ENCODE measurements at regions not wholly inside any gene's neighbourhood (a gene's known extent, or its start where the extent isn't known, plus 50 kb on each side); places are given as distances from the start of the nearest gene placed in this dataset.

DNA sequence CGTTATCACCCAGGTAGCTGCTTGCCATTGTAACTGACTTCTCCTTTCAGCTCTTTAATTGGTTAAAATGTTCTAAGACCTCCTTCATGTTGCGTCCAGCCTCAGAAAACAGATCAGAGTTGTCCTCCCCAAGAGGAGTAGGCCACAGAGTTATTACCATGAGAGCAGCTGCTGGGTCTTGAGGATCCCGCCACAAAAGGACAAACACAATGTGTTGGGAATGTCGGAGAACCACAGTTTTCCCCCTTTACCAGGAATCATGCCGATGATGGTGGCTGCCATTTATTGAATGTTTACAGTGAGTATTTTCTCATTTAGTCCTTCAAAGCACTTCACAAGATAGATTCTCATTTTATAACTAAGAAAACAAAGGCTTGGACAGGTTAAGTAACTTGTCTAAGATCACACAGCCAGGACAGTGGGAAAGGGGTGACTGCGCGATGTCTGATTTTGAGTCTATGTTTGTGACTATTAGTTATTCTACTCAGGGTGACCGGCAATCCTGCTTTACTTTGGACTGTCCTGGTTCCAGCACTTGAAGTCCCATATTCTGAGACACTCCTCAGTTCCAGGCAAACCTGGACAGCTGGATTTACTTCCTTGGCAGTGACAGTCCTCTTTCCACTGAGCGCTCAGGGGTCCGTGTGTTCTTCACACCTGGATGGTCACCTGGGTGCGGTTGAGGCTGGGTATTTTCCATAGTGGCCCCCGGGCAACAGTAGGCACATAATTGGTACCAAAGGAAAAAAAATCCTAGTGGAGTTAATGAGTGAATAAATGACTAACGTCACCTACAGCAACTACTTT, 93.6 kb downstream of the LIPG start:
- ATAC-seq: no peak

DNA sequence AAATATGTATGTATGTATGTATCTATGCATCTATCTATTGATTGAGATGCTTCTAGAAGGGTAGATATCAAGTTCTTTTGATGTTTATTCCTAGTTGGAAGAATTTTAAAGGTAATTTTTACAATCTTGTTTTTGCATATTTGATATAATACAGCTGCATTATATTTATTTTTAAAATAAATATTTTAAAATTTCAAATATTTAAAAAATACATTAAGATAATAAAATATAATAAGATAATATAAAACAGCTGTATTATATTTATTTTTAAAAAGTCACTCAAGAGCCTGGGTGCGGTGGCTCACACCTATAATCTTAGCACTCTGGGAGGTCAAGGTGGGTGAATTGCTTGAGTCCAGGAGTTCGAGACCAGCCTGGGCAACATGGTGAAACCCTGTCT, 92.5 kb downstream of the LIPG start:
- ATAC-seq: no peak
- TF ChIP-seq OSR1 (CRISPR knock-in tag; IDR thresholded peaks at IDR 0.05): no peak
- no peak for TF ChIP-seq PPARA (CRISPR knock-in tag; IDR thresholded peaks at IDR 0.05; ENCODE audit: borderline replicate concordance)
- no peak for TF ChIP-seq ZC3H10 (CRISPR knock-in tag; IDR thresholded peaks at IDR 0.05)
- no peak for TF ChIP-seq SNAI2 (CRISPR knock-in tag; IDR thresholded peaks at IDR 0.05)
- TF ChIP-seq ZFP30 (CRISPR knock-in tag; IDR thresholded peaks at IDR 0.05): no peak
- TF ChIP-seq, protein P1, sequence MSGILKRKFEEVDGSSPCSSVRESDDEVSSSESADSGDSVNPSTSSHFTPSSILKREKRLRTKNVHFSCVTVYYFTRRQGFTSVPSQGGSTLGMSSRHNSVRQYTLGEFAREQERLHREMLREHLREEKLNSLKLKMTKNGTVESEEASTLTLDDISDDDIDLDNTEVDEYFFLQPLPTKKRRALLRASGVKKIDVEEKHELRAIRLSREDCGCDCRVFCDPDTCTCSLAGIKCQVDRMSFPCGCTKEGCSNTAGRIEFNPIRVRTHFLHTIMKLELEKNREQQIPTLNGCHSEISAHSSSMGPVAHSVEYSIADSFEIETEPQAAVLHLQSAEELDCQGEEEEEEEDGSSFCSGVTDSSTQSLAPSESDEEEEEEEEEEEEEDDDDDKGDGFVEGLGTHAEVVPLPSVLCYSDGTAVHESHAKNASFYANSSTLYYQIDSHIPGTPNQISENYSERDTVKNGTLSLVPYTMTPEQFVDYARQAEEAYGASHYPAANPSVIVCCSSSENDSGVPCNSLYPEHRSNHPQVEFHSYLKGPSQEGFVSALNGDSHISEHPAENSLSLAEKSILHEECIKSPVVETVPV (CRISPR knock-in tag; IDR thresholded peaks at IDR 0.05): no peak
- no peak for TF ChIP-seq ISL1 (CRISPR knock-in tag; IDR thresholded peaks at IDR 0.05)
- no peak for TF ChIP-seq ZNF565 (CRISPR knock-in tag; conservative IDR thresholded peaks at IDR 0.05; ENCODE audit: low read depth)
- TF ChIP-seq, protein P2, sequence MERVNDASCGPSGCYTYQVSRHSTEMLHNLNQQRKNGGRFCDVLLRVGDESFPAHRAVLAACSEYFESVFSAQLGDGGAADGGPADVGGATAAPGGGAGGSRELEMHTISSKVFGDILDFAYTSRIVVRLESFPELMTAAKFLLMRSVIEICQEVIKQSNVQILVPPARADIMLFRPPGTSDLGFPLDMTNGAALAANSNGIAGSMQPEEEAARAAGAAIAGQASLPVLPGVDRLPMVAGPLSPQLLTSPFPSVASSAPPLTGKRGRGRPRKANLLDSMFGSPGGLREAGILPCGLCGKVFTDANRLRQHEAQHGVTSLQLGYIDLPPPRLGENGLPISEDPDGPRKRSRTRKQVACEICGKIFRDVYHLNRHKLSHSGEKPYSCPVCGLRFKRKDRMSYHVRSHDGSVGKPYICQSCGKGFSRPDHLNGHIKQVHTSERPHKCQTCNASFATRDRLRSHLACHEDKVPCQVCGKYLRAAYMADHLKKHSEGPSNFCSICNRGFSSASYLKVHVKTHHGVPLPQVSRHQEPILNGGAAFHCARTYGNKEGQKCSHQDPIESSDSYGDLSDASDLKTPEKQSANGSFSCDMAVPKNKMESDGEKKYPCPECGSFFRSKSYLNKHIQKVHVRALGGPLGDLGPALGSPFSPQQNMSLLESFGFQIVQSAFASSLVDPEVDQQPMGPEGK (CRISPR knock-in tag; IDR thresholded peaks at IDR 0.05; ENCODE audit: borderline replicate concordance): no peak
- no peak for TF ChIP-seq GLIS3 (CRISPR knock-in tag; IDR thresholded peaks at IDR 0.05)
- TF ChIP-seq TCF4 (CRISPR knock-in tag; IDR thresholded peaks at IDR 0.05; ENCODE audit: borderline replicate concordance): no peak
- TF ChIP-seq, protein P3, sequence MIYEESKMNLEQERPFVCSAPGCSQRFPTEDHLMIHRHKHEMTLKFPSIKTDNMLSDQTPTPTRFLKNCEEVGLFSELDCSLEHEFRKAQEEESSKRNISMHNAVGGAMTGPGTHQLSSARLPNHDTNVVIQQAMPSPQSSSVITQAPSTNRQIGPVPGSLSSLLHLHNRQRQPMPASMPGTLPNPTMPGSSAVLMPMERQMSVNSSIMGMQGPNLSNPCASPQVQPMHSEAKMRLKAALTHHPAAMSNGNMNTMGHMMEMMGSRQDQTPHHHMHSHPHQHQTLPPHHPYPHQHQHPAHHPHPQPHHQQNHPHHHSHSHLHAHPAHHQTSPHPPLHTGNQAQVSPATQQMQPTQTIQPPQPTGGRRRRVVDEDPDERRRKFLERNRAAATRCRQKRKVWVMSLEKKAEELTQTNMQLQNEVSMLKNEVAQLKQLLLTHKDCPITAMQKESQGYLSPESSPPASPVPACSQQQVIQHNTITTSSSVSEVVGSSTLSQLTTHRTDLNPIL (CRISPR knock-in tag; IDR thresholded peaks at IDR 0.05; ENCODE audit: low read depth): no peak
- TF ChIP-seq ZNF8 (CRISPR knock-in tag; IDR thresholded peaks at IDR 0.05): no peak
- TF ChIP-seq, protein P4, sequence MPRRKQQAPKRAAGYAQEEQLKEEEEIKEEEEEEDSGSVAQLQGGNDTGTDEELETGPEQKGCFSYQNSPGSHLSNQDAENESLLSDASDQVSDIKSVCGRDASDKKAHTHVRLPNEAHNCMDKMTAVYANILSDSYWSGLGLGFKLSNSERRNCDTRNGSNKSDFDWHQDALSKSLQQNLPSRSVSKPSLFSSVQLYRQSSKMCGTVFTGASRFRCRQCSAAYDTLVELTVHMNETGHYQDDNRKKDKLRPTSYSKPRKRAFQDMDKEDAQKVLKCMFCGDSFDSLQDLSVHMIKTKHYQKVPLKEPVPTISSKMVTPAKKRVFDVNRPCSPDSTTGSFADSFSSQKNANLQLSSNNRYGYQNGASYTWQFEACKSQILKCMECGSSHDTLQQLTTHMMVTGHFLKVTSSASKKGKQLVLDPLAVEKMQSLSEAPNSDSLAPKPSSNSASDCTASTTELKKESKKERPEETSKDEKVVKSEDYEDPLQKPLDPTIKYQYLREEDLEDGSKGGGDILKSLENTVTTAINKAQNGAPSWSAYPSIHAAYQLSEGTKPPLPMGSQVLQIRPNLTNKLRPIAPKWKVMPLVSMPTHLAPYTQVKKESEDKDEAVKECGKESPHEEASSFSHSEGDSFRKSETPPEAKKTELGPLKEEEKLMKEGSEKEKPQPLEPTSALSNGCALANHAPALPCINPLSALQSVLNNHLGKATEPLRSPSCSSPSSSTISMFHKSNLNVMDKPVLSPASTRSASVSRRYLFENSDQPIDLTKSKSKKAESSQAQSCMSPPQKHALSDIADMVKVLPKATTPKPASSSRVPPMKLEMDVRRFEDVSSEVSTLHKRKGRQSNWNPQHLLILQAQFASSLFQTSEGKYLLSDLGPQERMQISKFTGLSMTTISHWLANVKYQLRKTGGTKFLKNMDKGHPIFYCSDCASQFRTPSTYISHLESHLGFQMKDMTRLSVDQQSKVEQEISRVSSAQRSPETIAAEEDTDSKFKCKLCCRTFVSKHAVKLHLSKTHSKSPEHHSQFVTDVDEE (CRISPR knock-in tag; IDR thresholded peaks at IDR 0.05): no peak
- no peak for TF ChIP-seq ZFP3 (CRISPR knock-in tag; IDR thresholded peaks at IDR 0.05)
- TF ChIP-seq ZNF70 (CRISPR knock-in tag; IDR thresholded peaks at IDR 0.05): no peak
- TF ChIP-seq BACH2 (CRISPR knock-in tag; IDR thresholded peaks at IDR 0.05; ENCODE audit: borderline replicate concordance): no peak

More for the DNA sequence above, 93.6 kb downstream of the LIPG start:
- TF ChIP-seq CSDC2 (CRISPR knock-in tag; IDR thresholded peaks at IDR 0.05) (no peak), SNAI2 (CRISPR knock-in tag; IDR thresholded peaks at IDR 0.05) (no peak), GLIS3 (CRISPR knock-in tag; IDR thresholded peaks at IDR 0.05) (no peak), TOX (CRISPR knock-in tag; IDR thresholded peaks at IDR 0.05; ENCODE audit: borderline replicate concordance) (no peak), ZNF8 (CRISPR knock-in tag; IDR thresholded peaks at IDR 0.05) (no peak), ESRRG (CRISPR knock-in tag; IDR thresholded peaks at IDR 0.05) (no peak), TCF4 (CRISPR knock-in tag; IDR thresholded peaks at IDR 0.05; ENCODE audit: borderline replicate concordance) (no peak), ISL1 (CRISPR knock-in tag; IDR thresholded peaks at IDR 0.05) (no peak), ZFP30 (CRISPR knock-in tag; IDR thresholded peaks at IDR 0.05) (no peak)
- TF ChIP-seq, protein P2 (CRISPR knock-in tag; IDR thresholded peaks at IDR 0.05; ENCODE audit: borderline replicate concordance): no peak
- TF ChIP-seq, protein P3 (CRISPR knock-in tag; IDR thresholded peaks at IDR 0.05; ENCODE audit: low read depth): no peak
- TF ChIP-seq, protein P4 (CRISPR knock-in tag; IDR thresholded peaks at IDR 0.05): no peak

Data from SK-N-SH treated with all-trans-retinoic acid at 6 μM for 48 hours (cell line).